GF-D8 (cell line): ENCODE measurements at regions not wholly inside any gene's neighbourhood (a gene's known extent, or its start where the extent isn't known, plus 50 kb on each side); places are given as distances from the start of the nearest gene placed in this dataset.

ENCODE experiments used
- DNase-seq: peaks from one replicate; lab custom pipeline; 2025; lab: John Stamatoyannopoulos, UW

DNA sequence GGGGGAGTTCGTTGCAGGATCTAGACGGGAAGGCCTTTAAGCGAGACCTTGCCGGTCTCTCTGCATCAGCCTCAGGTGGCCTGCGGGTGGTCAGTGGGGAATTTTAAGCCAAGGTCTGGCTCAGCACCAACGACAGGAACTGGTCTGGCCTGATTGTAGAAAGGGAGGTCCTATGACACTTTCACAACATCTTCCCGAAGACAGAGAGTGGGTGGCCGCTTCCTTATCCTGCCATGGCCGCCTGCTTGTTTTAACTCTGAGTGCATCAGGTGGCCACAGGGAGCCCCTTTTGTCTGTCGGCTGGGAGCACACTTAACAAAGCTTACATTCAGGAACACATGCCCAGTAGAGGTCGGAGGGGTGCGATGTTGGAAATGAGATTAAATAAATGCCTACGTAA, 363.7 kb upstream of the MYT1L start:
- no peak for DNase-seq

DNA sequence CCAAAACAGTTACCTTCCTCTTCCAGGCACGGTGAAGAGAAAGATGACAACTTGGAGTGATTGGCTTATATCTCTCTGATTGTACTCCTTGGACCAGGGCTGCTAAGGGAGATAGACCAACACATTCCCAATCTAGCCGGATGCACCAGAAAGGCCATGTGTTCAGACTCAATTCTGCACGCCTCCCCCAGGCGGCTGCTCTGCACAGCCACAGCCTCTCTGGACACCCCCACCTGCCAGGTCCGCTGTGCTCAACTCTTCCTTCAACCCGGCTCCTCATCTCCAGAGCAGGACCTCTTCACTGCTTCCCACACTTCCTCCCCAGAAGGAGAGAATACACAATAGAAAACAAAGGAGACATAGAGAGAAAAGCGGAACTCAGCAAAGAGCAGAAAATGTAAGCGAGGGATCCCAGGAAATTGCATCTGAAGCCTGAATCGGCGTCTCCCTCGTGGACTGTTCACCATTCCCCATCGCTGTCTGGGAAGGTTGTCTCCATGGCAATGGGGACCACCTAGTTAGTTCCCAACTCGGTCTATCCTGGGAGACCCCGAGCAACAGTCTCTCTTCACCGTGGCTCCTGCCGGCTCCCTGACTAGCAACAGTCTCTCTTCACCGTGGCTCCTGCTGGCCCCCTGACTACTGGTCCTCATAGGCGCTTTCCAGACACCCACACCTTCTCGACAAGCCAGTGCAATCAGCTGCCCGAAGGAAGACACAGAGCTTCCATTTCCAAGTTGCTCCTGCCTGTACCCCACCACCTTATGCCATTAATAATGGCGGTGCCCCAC, 361.7 kb upstream of the MYT1L start:
- no peak for DNase-seq

DNA sequence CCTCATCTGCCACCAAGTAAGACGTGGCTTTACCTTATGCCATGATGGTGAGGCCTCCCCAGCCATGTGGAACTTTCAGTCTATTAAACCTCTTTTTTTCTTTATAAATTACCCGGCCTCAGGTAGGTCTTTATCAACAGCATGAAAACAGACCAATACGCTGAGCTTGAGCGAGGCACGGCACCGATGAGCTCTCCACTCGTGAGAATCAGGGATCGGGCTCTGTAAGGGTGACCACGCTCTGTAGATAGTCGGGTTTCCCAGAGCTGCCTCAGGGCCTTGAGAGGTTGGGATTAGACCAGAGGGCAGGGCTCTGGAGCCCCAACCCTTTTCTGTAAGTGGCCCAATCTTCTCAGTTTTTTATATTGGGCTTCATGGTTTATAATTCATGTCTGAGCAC, 360.3 kb upstream of the MYT1L start:
- DNase-seq = no peak

DNA sequence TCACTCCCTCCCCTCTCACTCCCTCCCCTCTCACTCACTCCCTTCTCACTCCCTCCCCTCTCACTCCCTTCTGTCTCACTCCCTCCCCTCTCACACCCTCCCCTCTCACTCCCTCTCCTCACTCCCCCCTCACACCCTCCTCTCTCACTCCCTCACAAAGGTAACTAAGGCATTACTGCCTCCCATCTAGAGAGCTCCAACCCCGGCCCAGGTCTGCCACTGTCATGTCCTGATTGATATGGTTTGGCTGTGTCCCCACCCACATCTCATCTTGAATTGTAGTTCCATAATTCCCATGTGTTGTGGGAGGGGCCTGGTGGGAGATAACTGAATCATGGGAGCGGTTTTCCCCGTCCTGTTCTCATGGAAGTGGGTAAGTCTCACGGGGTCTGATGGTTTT, 359.9 kb upstream of the MYT1L start:
- DNase-seq = no peak

DNA sequence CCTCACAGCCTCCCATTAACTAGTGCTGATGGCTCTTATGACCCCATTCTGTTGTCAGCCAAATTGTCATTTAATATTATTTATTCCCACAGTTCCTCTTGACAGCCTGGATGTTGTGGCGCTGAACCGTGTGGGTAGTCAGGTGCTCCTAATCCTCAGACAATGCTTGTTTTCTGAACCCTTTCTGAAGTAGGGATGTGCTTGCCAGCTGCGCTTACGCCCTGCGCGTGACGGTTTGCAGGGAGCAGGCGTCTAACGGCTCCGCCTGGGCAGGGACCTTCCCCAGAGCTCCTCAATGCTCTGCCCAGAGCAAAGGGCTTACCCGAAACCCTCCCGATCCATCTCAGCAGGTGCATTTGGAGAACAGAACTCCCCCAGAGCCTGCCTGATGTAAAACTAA, 358.2 kb upstream of the MYT1L start:
- DNase-seq = no peak

DNA sequence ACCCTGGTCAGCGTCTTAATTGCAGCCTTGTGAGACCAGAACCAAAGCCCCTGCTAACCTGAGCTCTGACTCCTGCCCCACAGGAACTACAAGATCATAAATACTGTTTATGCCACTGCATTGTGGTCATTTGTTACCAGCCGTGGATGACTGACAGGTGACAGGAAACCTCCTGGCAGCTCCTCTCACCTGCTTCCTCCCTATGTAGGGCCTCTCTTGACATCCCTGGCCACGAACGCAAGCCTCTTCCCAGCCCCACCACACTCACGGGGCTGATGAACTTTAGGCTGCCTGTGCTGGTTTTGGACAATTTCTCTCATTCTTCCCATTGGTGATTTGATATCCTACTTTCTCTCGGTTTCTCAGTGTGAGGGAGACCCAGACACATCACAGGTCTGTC, 357.2 kb upstream of the MYT1L start:
- no peak for DNase-seq

DNA sequence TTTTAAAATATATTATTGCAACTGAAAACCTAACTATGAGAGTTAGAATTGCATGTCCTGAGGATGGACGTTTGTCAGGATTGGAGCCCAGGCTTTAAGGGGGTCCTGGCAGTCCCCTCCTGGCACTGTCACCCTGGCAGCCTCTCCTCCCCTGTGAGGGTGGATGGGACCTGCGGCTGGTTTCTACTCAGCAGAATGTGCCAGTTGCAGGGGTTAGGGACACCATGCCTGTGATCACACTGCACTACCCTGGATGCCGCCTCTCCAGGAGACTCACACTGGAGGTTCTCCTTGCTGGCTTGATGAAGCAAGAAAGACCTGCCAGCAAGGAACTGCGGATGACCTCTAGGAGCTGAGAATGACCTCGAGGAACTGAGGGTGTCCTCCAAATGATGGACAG, 356.7 kb upstream of the MYT1L start:
- no peak for DNase-seq

DNA sequence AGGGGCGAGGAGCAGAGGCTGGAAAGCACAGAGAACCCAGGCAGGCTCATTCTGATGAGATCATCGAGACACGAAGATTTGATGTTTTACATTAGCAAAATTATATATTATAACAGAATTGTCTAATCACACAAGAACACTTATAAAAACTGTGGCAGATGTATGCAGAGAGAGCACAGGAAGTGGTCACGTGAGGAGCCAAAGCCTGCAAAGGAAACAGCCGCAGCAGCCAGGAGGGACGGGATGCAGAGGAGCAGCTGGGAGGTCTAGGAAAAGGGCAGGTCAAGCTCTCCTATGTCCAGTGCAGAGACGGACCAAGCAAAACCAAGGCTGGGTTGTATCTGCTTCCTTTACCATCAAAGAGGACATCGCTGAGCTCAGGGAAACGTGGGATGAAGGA, 355.1 kb upstream of the MYT1L start:
- no peak for DNase-seq

DNA sequence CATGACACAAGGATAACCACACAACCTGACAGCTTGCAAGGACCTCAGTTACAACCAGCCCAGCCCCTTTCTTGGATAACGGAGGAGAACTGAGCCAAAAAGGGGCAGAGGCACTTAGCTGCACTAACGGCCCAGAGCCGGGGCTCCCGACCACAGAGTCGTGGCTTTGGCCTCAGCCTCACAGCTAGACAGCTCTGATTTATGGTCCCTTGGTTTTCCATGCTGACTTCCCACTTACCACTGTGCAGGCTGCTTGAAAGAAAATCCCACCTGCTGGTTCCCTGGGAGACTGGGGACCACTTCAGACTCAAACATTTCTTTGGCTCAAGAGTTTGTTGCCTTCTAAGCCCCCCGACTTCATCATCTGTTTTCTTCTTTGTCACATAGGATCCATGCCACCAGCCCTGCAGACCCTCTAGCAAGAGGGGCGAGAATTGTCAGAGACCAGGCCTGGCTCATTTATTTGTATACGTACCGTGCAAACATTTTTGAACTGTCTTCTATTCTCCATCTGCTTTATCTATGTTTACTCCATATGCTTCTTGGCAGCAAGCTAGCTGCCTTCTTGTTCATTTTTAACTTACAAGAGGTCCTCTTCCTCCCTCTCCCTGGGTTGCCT, 352.6 kb upstream of the MYT1L start:
- DNase-seq = no peak

DNA sequence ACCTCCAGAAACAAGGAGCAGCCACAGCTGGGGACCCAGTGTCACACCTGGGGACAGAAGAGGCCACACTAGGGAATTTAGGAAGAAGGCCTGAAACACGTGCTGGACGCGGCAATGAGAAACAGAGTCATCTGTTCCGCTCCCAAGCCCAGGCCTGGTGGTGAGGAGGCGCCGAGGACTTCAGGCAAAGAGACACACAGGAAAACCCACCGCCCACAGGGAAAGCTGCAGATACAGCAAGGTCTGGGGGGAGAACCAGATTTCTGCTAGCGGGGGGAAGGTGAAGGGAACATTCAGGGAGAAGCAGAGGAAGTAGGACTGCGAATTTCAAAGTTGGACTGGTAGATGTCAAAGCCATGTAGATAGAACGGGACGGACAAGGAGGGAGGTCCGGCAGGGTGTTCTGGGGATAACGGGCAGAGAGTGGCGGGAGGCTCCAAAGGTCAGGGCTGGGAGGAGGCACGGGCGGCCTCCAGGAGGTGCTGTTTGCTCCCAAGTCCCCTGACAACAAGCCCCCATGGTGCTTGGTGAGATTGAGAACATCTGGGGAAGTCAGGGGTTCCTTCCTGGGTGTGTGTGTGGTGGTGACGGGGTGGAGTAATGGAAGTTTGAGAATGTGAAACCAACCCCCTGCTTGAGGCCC, 351.7 kb upstream of the MYT1L start:
- DNase-seq = no peak

DNA sequence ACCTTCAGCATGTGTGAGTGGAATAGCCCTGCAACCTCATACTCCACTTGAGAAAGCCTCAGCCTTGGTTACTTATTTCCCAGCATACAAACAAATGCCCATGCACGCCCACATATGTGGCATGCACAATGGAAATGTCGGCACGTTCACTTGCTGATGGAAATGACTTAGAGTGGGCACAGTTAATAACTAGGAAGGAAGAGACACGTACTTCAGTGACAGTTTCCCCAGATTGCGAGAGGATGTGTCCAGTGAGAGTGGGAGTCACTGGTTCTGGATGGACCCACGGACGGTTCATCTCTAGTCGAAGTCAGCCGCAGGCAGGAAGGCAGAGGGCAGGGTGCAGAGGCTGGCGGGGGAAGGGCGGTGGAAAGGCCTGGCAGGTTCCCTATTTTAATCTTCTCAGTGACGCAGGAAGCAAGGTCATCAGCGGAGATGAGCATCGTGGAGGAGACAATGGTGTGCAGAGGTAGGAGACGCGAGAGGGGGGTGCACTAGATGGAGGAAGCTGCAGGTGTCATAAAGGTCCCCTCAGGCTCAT, 350.7 kb upstream of the MYT1L start:
- no peak for DNase-seq

DNA sequence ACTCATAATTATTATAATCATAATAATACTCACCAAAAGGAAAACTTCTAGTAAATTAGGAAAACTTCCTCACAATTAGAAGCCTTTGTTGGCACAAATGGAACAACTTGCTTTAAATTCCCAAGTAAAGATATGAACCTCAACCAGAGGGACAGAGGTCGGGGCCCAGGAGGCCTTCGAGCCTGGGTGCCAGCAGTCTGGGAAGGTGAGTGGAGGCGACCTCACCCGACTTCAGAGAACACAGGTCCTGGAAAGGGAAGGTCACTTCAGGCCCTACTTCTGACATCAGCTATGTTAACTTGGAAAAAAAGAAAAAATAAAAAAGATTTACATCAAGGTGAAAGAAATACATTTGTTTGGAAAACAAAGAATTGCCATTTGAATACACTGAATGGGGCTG, 350.0 kb upstream of the MYT1L start:
- no peak for DNase-seq

DNA sequence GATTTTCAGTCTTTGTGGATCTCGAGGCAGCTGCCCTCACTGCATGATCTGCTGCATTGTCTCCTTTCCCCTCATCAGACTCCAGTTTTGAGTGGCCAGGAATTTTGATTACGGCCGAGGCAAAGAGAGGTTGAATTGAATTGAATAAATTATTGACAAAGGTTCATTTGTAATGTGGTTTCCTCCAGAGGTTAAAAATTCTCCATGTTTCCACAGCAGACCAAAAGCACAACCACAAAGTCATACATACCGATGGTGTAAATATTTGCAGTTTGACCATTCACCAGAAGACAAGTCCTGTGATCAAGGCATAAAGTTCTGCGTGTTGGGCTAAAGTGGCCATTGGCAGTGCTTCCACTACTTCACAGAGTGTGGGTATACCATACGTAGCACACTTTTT, 343.8 kb upstream of the MYT1L start:
- no peak for DNase-seq

DNA sequence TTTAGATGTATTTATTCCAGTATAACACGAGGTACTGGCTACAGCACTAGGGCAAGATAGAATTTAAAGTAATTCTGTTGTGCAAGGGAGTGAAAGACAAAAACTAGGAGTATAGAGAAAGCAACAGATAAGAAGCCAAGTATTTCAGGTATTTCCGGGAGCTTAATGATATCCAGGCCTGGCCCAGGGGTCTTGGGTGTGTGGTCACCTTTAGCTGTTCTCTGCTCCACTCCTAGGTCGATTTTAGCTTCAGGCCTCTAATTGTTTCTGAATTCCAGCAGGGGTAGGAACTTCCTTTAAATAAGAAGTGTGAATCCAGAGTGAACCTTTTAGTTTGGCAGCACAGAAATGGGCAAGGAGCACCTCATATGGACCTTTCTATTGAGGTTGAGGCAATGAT, 342.3 kb upstream of the MYT1L start:
- DNase-seq = no peak

DNA sequence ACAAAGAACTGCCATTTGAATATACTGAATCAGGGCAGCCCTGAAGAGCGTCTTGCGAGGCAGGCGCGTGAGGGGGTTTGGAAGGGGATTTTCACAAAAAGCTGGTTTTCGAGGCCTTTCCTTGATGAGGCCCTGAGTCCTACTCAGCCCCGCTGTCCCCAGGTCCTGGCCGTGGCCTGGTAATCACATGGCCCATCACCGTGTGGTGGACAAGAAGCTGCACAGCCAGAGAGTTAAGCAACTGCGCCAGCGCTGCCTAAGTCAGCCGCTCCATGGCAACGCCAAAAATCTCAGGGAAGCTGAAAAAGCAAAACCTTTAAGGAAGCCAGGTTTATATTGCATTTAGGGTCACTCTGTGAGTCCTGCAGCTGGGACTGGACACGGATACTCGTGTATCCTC, 341.2 kb upstream of the MYT1L start:
- DNase-seq = no peak

DNA sequence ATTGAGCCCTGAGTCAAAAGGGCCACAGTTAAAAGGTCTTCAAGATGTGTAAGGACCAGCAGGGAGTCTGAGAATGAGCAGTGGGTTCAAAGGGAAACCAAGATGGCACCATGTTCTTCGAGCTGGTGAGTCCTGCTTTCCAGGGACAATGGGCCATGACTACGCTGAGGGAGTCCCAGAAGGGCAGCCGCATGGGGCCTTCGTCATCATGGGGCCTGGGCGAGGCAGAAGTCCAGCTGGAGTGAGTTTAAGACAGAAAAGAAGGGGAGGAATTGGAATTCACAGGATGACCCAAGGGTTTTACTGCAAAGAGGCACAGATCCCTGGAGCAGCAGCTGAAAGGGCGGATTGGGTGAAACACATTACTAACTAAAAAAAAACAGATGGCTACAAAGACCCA, 340.8 kb upstream of the MYT1L start:
- no peak for DNase-seq

DNA sequence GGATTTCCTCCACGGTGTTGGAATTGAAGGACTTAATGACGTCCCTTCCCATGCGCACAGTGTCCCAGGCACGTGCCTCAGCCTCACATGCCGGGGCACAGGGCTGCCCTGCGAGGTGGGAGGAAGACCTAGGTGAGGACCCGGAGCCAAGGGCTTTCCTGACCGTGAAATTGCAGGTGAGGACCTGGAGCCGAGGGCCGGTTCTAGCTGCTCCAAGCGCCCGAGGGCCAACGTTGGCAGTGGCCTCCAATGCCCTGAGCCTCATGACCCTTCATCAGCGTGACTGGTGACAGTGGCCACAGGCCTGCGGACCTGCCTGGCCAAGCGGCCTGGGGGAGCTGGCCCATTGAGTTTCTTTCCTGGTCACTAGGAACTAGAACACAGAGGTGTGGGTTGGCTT, 338.2 kb upstream of the MYT1L start:
- no peak for DNase-seq

DNA sequence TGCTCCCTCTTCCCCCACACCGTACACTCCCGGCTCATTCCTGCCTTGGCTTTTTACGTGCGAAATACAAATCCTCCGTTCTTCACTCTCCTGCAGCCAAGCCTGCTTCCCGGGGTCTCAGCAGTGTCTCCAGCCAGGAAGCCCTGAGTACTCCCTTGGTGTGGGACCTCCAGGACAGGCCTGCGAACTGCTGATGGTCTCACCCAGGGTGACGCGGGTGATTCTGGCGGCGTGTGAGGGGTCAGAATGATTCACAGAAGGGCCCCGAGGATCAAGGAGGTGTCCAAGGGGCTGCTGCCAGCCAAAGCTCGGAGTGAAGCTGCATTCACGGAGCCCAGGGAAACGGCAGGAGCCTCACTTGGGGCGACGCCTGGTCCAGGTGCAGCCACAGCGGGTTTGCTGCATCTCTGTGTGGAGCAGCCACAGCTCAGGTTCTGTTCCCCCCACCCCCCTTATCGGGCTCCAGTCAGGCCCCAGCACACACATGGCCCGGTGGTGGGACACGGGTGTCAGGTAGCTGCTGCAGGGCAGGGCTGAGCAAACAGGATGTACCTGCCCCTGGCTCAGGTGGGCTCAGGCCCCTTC, 337.7 kb upstream of the MYT1L start:
- no peak for DNase-seq

DNA sequence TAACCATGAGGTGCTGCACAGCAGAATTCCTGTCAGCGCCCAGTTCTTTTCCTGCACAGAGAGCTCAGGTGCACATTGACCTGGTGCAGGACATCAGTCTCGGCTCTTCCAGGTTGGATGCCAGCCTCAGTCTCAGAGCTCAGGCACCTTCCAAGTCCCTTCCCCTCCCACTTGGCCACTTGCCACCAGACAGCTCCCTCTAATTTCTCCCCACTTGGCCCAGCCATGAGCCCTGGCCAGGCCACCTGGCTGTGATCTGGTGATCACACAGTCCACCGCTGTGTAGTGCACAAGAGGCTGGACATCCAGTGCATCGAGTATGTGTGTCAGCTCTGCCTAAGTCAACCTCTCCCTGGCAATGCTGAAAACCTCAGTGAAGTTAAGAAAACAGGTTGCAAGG, 336.6 kb upstream of the MYT1L start:
- no peak for DNase-seq

DNA sequence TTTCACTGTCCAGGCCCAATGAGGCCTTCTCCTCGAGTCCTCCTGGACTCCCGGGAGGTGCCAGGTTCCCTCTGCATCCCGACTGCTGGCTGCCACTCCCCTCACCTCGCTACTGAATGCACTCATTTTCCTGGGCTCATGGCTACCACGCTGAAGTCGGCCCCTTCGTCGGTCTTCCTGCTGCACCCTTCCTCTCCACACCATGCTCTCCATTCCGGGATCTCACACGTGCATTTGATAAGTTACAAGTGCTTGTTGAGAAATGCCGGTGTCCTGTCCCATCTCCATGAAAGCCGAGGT, 334.7 kb upstream of the MYT1L start:
- no peak for DNase-seq

DNA sequence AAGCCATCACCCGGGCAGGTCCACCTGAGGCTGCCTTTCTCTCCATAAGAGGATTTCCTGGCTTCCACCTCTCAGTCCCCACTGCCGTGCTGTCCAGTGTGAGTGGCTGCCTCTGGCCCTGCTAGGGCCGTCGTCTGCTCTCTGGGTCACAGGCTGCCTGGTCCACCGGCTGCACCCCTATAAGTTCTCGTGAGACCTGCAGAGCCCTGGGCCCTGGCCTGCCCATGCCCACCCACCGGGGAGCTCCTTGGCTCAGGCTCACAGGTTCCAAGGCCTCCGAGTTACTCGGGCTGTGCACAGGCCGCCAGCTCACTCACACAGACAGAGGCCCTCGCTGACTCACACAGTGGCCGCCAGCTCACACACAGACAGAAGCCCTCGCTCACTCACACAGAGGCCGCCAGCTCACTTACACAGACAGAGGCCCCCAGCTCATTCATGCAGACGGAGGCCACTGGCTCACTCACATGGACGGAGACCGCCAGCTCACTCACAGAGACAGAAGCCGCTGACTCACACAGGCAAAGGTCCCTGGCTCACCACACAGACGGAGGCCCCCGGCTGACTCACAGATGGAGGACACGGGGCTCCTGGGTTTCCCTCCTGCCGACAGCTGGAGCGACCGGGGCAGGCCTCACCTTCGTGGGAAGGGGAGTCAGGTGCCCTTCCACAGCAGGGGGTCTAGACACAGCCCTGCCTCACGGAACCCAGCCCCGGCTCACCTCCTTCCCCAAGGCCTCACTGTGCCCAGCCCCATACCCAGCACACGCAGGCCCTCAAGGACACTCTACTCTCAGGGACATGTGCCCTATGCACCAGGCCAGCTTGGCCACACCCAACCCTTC, 334.1 kb upstream of the MYT1L start:
- no peak for DNase-seq

DNA sequence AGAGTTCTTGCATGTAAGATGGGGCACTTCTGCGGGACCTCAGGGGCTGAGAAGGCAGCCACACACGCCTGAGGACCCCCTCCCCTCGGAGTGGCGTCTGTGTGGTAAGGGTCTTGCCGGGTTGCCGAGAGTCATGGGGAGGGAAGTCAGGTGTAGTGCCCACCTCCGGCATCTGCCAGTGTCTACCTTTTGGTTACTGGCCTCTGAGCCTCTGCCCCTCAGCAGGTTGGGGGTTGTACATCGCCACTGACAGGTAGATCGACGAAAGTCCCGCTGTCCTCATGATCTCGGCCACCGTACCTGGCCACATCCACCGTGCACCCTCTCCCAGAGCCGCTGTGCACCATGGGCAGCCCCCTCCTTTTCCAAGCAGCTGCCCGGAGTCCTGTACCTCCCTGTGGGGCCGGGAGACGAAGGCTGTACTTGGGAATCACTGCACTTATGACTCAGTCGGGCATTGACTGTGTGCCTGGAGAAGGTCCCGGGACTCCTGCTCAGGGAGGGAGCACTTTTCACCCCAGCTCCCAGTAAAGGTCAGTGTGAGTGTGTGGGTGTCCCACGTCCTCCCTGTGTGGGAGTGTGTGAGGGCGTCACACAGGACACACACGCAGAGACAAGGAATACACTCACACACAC, 332.4 kb upstream of the MYT1L start:
- no peak for DNase-seq
